IMR-90 (cell line): ENCODE measurements at regions not wholly inside any gene's neighbourhood (a gene's known extent, or its start where the extent isn't known, plus 50 kb on each side); places are given as distances from the start of the nearest gene placed in this dataset.

ENCODE experiments used
- CEBPB ChIP-seq: IDR thresholded peaks from 2 replicates; pipeline ENCODE4 v1.6.1; 2012; ENCODE audit warnings: low read depth, low read length, improper control_type of control experiment
- CTCF ChIP-seq: conservative IDR thresholded peaks from 2 replicates; pipeline ENCODE4 v1.5.1; 2012; ENCODE audit warnings: mild to moderate bottlenecking, low read depth, low read length, improper control_type of control experiment
- MXI1 ChIP-seq: IDR thresholded peaks from 2 replicates; pipeline ENCODE4 v1.6.1; 2012; ENCODE audit warnings: low read depth, mild to moderate bottlenecking, low read length, moderate library complexity, borderline replicate concordance
- POLR2A ChIP-seq: IDR thresholded peaks from 2 replicates; pipeline ENCODE4 v1.6.1; 2012; ENCODE audit warnings: mild to moderate bottlenecking, low read depth, low read length
- RAD21 ChIP-seq: IDR thresholded peaks from 2 replicates; pipeline ENCODE4 v1.6.1; 2012; ENCODE audit warnings: low read length, improper control_type of control experiment
- RCOR1 ChIP-seq: IDR thresholded peaks from 2 replicates; pipeline ENCODE4 v1.6.1; 2012; ENCODE audit warnings: mild to moderate bottlenecking, low read length, improper control_type of control experiment; ENCODE audit not compliant: insufficient replicate concordance
- SMC3 ChIP-seq: fragments of 150-350 bp; IDR thresholded peaks from 2 replicates; pipeline ENCODE4 v1.6.1; 2016; ENCODE audit warnings: low read depth, mild to moderate bottlenecking, antibody characterized with exemption, low read length, moderate library complexity
- TF ChIP-seq, protein P1 (sequence below): fragments of 150-350 bp; IDR thresholded peaks from 2 replicates; pipeline ENCODE4 v1.6.1; 2016; ENCODE audit warnings: low read depth, mild to moderate bottlenecking, low read length, moderate library complexity, borderline replicate concordance

DNA sequence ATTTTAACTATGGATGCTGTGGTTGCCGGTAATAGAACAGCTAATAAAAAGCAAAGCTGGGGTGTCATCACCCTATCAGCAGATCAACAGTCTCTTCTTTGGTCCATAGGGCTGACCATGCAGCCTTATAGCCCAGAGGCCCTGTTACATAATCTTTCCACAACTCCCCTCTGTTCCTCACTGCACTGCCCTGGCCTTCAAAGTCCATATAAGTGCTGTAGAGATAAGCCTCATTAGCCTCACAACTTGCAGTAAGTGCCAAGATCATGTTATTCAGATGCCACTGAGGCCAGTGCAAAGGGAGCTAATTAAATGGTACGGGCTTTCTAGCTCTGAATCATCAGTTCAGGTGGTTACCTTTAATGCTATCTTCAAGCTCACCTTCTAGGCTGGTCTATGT, 89.7 kb upstream of the CXCR4 start:
- TF ChIP-seq, protein P1, sequence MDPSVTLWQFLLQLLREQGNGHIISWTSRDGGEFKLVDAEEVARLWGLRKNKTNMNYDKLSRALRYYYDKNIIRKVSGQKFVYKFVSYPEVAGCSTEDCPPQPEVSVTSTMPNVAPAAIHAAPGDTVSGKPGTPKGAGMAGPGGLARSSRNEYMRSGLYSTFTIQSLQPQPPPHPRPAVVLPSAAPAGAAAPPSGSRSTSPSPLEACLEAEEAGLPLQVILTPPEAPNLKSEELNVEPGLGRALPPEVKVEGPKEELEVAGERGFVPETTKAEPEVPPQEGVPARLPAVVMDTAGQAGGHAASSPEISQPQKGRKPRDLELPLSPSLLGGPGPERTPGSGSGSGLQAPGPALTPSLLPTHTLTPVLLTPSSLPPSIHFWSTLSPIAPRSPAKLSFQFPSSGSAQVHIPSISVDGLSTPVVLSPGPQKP = no peak
- TF ChIP-seq CTCF (no peak), RCOR1 (no peak), CEBPB (no peak), POLR2A (no peak), MXI1 (no peak), RAD21 (no peak), SMC3 (no peak)
